Mucosa of descending colon (tissue), 3 donors: ENCODE measurements at regions not wholly inside any gene's neighbourhood (a gene's known extent, or its start where the extent isn't known, plus 50 kb on each side); places are given as distances from the start of the nearest gene placed in this dataset.

Experiments
- ATAC-seq: fragments of 200-7000 bp; cut with Tn5 transposase; one replicate; pipeline ENCODE4 v1.9.1; 2020; ENCODE audit warnings: mild to moderate bottlenecking, moderate library complexity
- DNase-seq, 3 donors: peaks; one replicate each; pipeline ENCODE4 v3.0.0-alpha.2; 2020
- H3K36me3 ChIP-seq: fragments of 200-600 bp; one replicate; pipeline ENCODE4 v1.8.0; 2021; ENCODE audit warnings: low read depth, mild to moderate bottlenecking
- H3K4me1 ChIP-seq: fragments of 200-600 bp; one replicate; pipeline ENCODE4 v1.8.0; 2021; ENCODE audit warnings: low read depth, mild to moderate bottlenecking
- H3K4me3 ChIP-seq: fragments of 200-600 bp; one replicate; pipeline ENCODE4 v1.8.0; 2021; ENCODE audit warnings: mild to moderate bottlenecking
- H3K9me3 ChIP-seq: fragments of 200-600 bp; one replicate; pipeline ENCODE4 v1.8.0; 2021; ENCODE audit warnings: mild to moderate bottlenecking
- CTCF ChIP-seq: fragments of 200-600 bp; IDR thresholded peaks from one replicate; pipeline ENCODE4 v1.8.0; 2022; ENCODE audit warnings: antibody characterized with exemption, mild to moderate bottlenecking
- intact Hi-C, 2 donors: fragments of 100-400 bp; cut with DNase I in 1 of 2; cut with micrococcal nuclease in 1 of 2; formaldehyde crosslinking; loops; one replicate each; pipeline versions ENCODE4 v1.11.0 to v1.11.1; 2022; cut with DNase I, micrococcal nuclease
- donor health status: DM: no; HTN: no; CAD: no; lungs with moderate emphysema.
- donor health status: DM: no; HTN: no; CAD: no.
- donor health status: DM: no; HTN: yes; CAD: no.

GRCh38 chr5:89566340-89566739 lies 683.4 kb upstream of the MEF2C start:
- no peak for ATAC-seq
- H3K9me3 ChIP-seq = no peaks in the 10 kb centered on the region
- H3K4me3 ChIP-seq = no peak overlapping the region
- no peaks in the 10 kb centered on the region for H3K4me1 ChIP-seq
- H3K36me3 ChIP-seq = no peaks in the 10 kb centered on the region
- DNase-seq = no peak
- intact Hi-C loops = no loop called here
- TF ChIP-seq CTCF = no peak

GRCh38 chr5:89560696-89561095 lies 677.7 kb upstream of the MEF2C start:
- TF ChIP-seq CTCF = no peak
- no peaks in the 10 kb centered on the region for H3K36me3 ChIP-seq
- DNase-seq (no peak), ATAC-seq (no peak)
- H3K4me3 ChIP-seq = no peak overlapping the region
- intact Hi-C loops = no loop called here
- no peaks in the 10 kb centered on the region for H3K4me1 ChIP-seq
- no peaks in the 10 kb centered on the region for H3K9me3 ChIP-seq

DNA sequence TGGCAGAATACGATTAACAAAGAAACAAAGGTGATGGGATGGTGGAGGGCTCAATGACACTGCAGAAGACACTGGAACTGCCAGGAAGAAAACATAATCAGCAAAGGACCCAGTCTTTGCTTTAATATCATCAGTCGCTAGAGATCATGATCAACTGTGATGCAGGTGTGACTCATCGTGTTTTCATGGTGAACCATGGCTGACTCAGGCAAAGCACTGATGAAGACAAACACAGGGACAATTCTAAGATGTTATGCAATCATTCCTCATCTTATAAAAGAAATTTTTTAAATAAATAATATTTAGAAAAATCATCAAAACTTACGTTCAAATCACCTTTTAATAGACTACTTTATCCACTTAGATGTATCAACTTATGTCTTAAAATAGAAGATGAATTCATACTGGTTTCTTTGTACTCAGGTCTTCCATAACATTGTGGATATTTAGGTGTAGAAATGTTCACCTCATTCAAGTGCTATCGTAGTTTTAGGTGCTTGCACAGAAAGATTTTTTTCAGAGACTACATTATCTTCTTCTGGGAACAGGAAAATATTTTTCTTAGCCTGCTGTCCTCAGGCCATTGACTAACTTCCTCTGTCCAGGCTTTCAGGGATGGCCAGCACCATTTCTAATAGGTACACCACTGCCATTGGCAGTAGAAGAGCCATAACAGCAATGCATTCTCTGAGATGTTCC lies 673.4 kb upstream of the MEF2C start:
- no peak for ATAC-seq
- Histone ChIP-seq H3K36me3 (no peaks in the 10 kb centered on the region), H3K4me1 (no peaks in the 10 kb centered on the region), H3K4me3 (no peak overlapping the region), H3K9me3 (no peaks in the 10 kb centered on the region)
- intact Hi-C loops = no loop called here
- DNase-seq = no peak
- TF ChIP-seq CTCF = no peak

DNA sequence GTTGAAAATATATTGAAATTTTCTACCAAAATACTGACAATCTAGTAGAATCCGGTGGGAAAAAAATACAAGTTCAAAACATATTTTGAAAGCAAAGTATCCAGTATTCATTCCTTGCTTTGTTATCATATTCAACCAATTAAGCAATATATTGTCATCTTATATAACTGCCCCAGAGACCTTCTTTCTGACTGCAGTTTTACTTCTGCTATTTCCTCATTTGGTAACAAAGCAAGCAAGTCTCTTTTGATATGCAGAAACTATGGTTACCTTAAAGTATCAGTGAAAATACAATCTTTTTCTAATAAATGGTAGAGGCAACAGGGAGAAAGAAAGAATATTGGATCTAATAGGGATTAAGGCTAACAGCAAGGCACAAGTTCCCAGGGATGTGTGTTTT lies 663.7 kb upstream of the MEF2C start:
- no peak overlapping the region for H3K4me3 ChIP-seq
- no peak for ATAC-seq
- no peaks in the 10 kb centered on the region for H3K36me3 ChIP-seq
- no peak for DNase-seq
- intact Hi-C loops = no loop called here
- no peaks in the 10 kb centered on the region for H3K4me1 ChIP-seq
- no peaks in the 10 kb centered on the region for H3K9me3 ChIP-seq
- TF ChIP-seq CTCF = no peak

- DNase-seq (no peak), ATAC-seq (no peak)
- intact Hi-C loops = no loop called here
Measured at GRCh38 chr5:89545626-89546025, 662.6 kb upstream of the MEF2C start.

More at GRCh38 chr5:89545626-89546025, 662.6 kb upstream of the MEF2C start:
- no peaks in the 10 kb centered on the region for H3K9me3 ChIP-seq
- no peak for TF ChIP-seq CTCF
- H3K4me1 ChIP-seq = no peaks in the 10 kb centered on the region
- no peaks in the 10 kb centered on the region for H3K36me3 ChIP-seq
- H3K4me3 ChIP-seq = no peak overlapping the region
